MM.1S (cell line): ENCODE measurements at regions not wholly inside any gene's neighbourhood (a gene's known extent, or its start where the extent isn't known, plus 50 kb on each side); places are given as distances from the start of the nearest gene placed in this dataset.

Source experiments
- DNase-seq: peaks from one replicate; pipeline ENCODE4 v3.0.0-alpha.2; 2015
- H2AFZ ChIP-seq: fragments of 300-600 bp; sonication (generic); 2 replicates; pipeline ENCODE4 v1.6.0; 2016; ENCODE audit warnings: antibody characterized with exemption, low read length
- H3F3A ChIP-seq: fragments of 300-600 bp; sonication (generic); 2 replicates; pipeline ENCODE4 v1.6.1; 2016; ENCODE audit warnings: mild to moderate bottlenecking, antibody characterized with exemption, low read length, moderate library complexity, mixed read lengths; ENCODE audit not compliant: insufficient read depth
- H3K27ac ChIP-seq: fragments of 300-600 bp; sonication (generic); 2 replicates; pipeline ENCODE4 v1.5.1; 2016; ENCODE audit warnings: mild to moderate bottlenecking, low read length
- H3K27me3 ChIP-seq: fragments of 300-600 bp; sonication (generic); replicated peaks from 2 replicates; pipeline ENCODE4 v1.6.0; 2016; ENCODE audit warnings: low read length; ENCODE audit not compliant: insufficient read depth
- H3K36me3 ChIP-seq: fragments of 300-600 bp; sonication (generic); replicated peaks from 2 replicates; pipeline ENCODE4 v1.6.1; 2016; ENCODE audit warnings: mild to moderate bottlenecking, low read length, mixed read lengths; ENCODE audit not compliant: insufficient read depth
- H3K4me1 ChIP-seq: fragments of 300-600 bp; sonication (generic); 2 replicates; pipeline ENCODE4 v1.6.1; 2016; ENCODE audit warnings: low read length, mixed read lengths
- H3K4me2 ChIP-seq: fragments of 300-600 bp; sonication (generic); 2 replicates; pipeline ENCODE4 v1.6.0; 2016; ENCODE audit warnings: low read depth, low read length
- H3K4me3 ChIP-seq: fragments of 300-600 bp; sonication (generic); 2 replicates; pipeline ENCODE4 v1.5.1; 2016; ENCODE audit warnings: low read length, mixed read lengths
- H3K79me2 ChIP-seq: fragments of 300-600 bp; sonication (generic); 2 replicates; pipeline ENCODE4 v1.6.1; 2016; ENCODE audit warnings: mixed run types, low read length, mixed read lengths
- H3K9ac ChIP-seq: fragments of 300-600 bp; sonication (generic); 2 replicates; pipeline ENCODE4 v1.6.1; 2016; ENCODE audit warnings: low read length, mixed read lengths
- H3K9me2 ChIP-seq: fragments of 300-600 bp; sonication (generic); replicated peaks from 2 replicates; pipeline ENCODE4 v1.6.1; 2016; ENCODE audit warnings: mild to moderate bottlenecking, low read length, mixed read lengths; ENCODE audit not compliant: insufficient read depth
- H3K9me3 ChIP-seq: fragments of 300-600 bp; sonication (generic); replicated peaks from 2 replicates; pipeline ENCODE4 v1.6.1; 2016; ENCODE audit warnings: mild to moderate bottlenecking, low read length, mixed read lengths; ENCODE audit not compliant: insufficient read depth
- H4K20me1 ChIP-seq: fragments of 300-600 bp; sonication (generic); 2 replicates; pipeline ENCODE4 v1.6.1; 2016; ENCODE audit warnings: mild to moderate bottlenecking, low read length, moderate library complexity, mixed read lengths; ENCODE audit not compliant: insufficient read depth
- CTCF ChIP-seq: fragments of 300-600 bp; sonication (generic); IDR thresholded peaks from 2 replicates; pipeline ENCODE4 v1.5.1; 2016; ENCODE audit warnings: antibody characterized with exemption, low read length, mixed read lengths
- EZH2 ChIP-seq: fragments of 300-600 bp; sonication (generic); optimal IDR thresholded peaks from 2 replicates; pipeline ENCODE3; 2017; ENCODE audit warnings: low read depth, mild to moderate bottlenecking, antibody characterized with exemption, low read length, mixed read lengths
- EZH2phosphoT487 ChIP-seq: fragments of 300-600 bp; sonication (generic); IDR thresholded peaks from 2 replicates; pipeline ENCODE4 v1.6.1; 2018; ENCODE audit warnings: antibody characterized with exemption, low read length

GRCh38 chr9:24434183-24434582, 111.5 kb downstream of the IZUMO3 start:
- DNase-seq, result no peak
- TF ChIP-seq EZH2phosphoT487 (no peak), EZH2 (no peak), CTCF (no peak)
- Histone ChIP-seq H3K27me3 (no peaks in the 10 kb centered on the region), H3K9me2 (no peaks in the 10 kb centered on the region), H3K36me3 (no peaks in the 10 kb centered on the region), H3K79me2 (no peaks in the 10 kb centered on the region), H2AFZ (no peak overlapping the region), H3K4me3 (no peak overlapping the region), H3K4me2 (no peak overlapping the region), H3K9me3 (no peaks in the 10 kb centered on the region), H3K9ac (no peak overlapping the region), H3F3A (no peaks in the 10 kb centered on the region), H4K20me1 (no peaks in the 10 kb centered on the region), H3K4me1 (no peaks in the 10 kb centered on the region), H3K27ac (no peak overlapping the region)

DNA sequence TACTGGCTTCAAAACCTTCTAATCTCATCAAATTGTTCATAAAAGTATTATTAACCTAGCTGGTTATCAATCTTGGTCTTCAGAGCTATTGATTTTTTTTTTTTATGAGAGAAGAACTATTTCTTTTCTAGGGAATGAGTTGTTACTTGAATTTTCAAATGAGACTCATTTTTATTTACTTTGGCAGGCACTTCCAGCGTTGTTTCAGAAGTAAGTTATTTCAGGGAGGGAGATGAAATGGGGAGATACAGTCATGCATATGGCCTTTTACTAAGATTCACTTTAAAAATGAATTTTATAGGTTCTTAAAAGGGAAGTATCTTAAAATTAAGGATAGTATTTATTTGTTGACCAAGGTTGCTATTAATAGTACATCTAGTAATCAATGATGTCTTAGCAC, 129.6 kb downstream of the IZUMO3 start:
- Histone ChIP-seq H3K9ac (no peak overlapping the region), H3K27ac (no peak overlapping the region), H4K20me1 (no peaks in the 10 kb centered on the region), H3K9me3 (no peaks in the 10 kb centered on the region), H3K9me2 (no peaks in the 10 kb centered on the region), H2AFZ (no peak overlapping the region), H3K4me2 (no peak overlapping the region), H3K36me3 (no peaks in the 10 kb centered on the region), H3F3A (no peaks in the 10 kb centered on the region), H3K79me2 (no peaks in the 10 kb centered on the region), H3K4me3 (no peak overlapping the region), H3K27me3 (no peaks in the 10 kb centered on the region), H3K4me1 (no peaks in the 10 kb centered on the region)
- no peak for DNase-seq
- no peak for TF ChIP-seq EZH2
- no peak for TF ChIP-seq EZH2phosphoT487
- no peak for TF ChIP-seq CTCF

DNA sequence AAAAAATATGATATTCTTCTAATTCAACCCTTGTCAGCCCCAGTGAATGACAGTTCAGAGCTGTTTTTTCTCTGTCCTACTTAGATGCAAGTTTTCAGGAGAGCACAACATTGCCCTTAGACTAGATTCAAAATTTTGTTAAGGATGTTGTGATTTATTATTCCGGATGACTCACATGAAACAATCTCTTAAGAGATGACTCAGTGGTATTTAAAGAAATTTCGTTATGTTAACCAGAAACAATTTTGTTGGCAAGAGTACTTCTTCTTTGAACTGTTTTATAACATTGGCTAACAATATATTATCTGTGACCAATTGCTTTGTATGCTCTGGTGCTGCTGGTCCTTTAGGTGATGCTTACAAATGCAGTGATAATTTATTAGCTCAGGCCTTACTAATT, 132.0 kb downstream of the IZUMO3 start:
- no peaks in the 10 kb centered on the region for H3K79me2 ChIP-seq
- no peaks in the 10 kb centered on the region for H3K9me3 ChIP-seq
- H4K20me1 ChIP-seq, result no peaks in the 10 kb centered on the region
- H3F3A ChIP-seq, result no peaks in the 10 kb centered on the region
- H3K4me3 ChIP-seq, result no peak overlapping the region
- H2AFZ ChIP-seq, result no peak overlapping the region
- no peak for DNase-seq
- no peaks in the 10 kb centered on the region for H3K4me1 ChIP-seq
- no peak overlapping the region for H3K27ac ChIP-seq
- no peaks in the 10 kb centered on the region for H3K36me3 ChIP-seq
- H3K9ac ChIP-seq, result no peak overlapping the region
- no peaks in the 10 kb centered on the region for H3K9me2 ChIP-seq
- H3K4me2 ChIP-seq, result no peak overlapping the region
- no peaks in the 10 kb centered on the region for H3K27me3 ChIP-seq
- TF ChIP-seq EZH2, result no peak
- TF ChIP-seq CTCF, result no peak
- TF ChIP-seq EZH2phosphoT487, result no peak
